GM21825 (cell line): ENCODE measurements at regions not wholly inside any gene's neighbourhood (a gene's known extent, or its start where the extent isn't known, plus 50 kb on each side); places are given as distances from the start of the nearest gene placed in this dataset.

Source experiments
- ATAC-seq: cut with Tn5 transposase; IDR thresholded peaks from one replicate; pipeline ENCODE4 v1.9.1; 2021; ENCODE audit warnings: mild to moderate bottlenecking, moderate library complexity; ENCODE audit not compliant: unreplicated experiment

GRCh38 chr5:61596265-61596664 lies 264.2 kb downstream of the ZSWIM6 start:
- ATAC-seq, result no peak

DNA sequence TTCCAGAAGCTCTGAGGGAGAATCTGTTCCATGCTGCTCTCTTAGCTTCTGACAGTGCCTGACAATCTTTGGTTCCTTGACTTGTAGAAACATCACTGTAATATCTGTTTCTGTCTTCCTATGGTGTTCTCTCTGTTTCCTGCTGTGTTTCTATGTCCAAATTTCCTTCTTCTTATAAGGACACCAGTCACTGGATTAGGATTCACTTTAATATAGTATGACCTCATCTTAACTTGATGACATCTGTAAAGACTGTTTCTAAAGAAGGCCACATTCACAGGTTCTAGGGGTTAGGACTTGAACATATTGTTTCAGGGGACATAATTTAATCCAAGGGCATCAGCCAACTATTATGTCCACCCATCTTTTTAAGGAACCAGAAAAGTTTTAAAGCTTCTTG lies 265.6 kb downstream of the ZSWIM6 start:
- no peak for ATAC-seq

GRCh38 chr5:61598126-61598525 lies 266.1 kb downstream of the ZSWIM6 start:
- ATAC-seq, result no peak

GRCh38 chr5:61599370-61600122 lies 267.5 kb downstream of the ZSWIM6 start:
- no peak for ATAC-seq

DNA sequence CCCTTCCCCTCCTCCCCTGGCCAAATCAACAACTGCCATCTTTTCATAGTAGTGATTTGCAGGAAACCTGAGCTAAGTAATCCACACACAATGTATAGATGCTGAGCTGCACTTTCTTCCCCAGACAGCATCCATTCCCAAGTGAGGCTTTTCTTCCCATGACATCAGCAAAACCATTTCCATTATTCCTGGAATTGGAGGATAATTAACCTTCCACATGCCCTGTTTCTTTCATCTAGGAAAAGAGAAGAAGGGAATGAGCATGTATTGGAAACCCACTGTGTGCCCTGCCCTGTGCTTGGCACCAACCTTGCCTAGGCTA lies 268.0 kb downstream of the ZSWIM6 start:
- no peak for ATAC-seq

GRCh38 chr5:61600945-61601511 lies 269.0 kb downstream of the ZSWIM6 start:
- no peak for ATAC-seq

- no peak for ATAC-seq
Observed at GRCh38 chr5:61603211-61603908, 271.3 kb downstream of the ZSWIM6 start.

DNA sequence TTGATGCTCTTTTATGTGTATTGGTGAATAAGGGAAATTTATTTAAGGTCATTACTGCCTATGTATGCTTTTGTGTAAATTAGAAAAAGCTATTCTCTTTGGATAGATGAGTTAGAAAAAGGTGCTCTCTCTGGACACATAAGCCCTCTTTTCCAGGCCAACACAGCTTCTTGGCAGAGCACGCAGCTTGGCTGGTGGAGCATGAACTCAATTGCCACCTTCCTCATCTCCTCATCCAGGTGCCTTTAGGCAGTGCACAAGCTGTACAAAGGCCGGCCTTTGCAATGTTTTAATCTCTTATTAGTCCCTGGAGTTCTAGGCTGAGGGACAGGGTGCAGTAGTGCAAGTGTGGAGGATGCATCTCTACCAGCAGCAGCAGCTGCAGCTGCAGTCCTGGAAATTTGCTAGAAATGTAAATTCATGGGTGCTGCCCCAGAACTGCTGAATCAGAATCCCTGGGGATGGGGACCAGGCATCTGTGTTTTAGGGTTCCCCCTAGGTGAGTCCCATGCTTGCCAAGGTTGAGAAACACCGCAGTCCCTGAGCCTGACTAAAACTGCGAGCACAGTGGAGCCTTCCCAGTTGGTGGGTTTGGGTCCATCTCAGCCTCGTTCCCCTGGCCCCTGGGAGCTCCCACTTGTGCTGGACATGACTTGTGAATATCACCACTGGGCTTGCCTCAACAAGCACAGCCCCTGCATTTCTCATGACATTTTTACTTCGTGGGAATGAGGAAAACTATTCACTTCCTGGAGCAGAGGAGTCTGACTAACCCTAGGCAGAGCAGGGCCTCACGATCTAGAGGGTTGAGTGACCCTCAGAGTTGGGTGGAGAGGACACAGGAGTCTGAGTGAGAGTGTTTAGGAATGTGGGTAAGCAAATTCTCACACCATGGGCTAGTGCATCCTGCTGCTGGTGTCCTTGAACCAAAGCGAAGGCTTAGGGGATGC lies 272.3 kb downstream of the ZSWIM6 start:
- ATAC-seq, result no peak

DNA sequence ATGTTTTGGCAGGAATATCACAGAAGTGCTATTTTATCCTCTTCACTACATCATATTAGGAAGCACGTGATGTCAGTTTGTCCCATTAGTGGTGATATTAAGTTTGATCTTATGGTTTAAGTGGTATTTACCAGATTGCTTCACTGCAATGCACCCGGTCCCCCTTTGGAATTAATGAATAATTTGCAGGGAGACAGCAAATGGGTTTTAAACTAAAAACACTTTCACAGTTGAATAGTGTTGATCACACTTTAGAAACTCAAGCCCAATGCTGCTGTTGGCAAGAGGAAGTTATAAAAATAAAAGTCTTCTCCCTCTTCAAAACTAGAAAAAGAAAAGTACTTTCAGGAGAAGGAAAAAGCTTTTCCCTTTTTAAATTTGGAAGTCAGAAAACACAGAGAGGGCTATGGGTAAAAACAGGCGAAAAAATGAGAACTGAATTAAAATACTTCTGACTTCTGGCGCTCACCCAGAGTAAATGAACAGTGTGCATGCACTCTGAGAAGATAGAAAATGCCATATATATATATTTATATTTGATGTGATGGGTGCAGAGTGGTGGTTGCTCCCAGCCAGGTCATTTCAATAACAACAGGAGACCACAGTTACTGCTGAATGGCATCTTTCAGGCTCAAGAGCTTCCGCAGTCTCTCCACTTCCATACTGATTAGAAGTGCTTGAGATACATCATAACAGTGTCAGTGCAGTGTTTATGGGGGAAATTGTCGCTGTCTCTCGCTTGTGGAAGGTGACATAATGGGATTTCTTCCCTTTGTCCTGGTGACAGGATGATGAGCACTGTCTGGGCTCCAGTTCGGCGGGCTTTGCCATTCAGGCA lies 278.0 kb downstream of the ZSWIM6 start:
- ATAC-seq, result no peak

- no peak for ATAC-seq
Observed at GRCh38 chr5:61610678-61611024, 278.6 kb downstream of the ZSWIM6 start.

DNA sequence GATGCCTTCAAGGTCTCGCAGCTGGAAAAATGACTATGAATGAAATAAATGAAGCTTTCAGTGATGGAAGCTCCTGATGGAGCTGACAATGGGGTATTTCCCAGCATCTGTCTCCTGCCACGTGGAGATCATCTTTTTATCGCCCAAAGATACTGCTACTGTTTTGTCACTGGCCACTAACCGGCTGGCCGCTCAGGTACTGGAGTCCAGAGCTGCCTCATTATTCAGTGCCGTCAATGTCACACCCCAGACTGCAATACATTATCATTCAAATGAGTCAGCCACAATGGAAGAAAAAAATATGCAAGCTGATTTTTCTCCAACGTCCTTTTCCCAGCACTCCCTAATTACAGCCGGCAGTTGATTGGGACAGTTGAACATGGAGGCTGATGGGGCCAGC lies 280.4 kb downstream of the ZSWIM6 start:
- no peak for ATAC-seq

DNA sequence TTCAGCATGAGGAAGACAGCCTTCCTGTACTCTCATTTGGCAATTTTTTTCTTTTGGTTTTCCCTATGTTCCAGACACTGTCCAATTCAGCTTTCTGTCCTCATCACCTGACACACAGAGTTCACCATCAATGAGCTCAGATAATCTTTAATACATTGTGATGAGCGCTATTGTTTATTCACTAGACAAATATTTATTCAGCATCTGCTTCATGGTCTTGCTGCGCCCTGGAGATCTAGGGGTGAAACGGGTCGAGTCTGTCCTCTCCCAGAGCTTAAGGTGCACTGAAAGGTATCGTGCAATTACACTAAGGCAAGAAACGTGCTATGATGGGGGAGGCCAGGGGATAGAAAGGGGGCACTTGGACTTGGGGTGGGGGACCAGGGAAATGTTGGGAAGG lies 281.6 kb downstream of the ZSWIM6 start:
- no peak for ATAC-seq

DNA sequence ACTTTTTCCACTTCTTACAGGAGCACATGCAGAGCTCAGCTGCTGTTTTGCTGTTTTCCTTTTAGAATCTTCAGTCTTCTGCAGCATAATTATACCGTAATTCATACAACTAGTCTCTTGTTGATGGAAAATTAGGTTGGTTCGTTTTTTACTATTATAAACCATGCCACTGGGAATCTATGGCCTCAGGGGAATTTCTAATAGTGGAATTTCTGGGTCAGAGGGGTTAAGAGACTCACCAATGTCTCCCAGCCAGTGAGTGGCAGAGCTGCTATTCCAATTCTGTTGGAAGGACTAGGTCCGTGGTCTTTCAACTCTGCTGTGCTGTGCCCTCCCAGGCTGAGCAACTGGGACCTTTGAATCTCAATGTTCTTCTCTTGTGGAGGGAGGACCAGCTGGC lies 282.5 kb downstream of the ZSWIM6 start:
- no peak for ATAC-seq

GRCh38 chr5:61617039-61617438 lies 285.0 kb downstream of the ZSWIM6 start:
- ATAC-seq, result no peak

- no peak for ATAC-seq
Observed at GRCh38 chr5:61617995-61618525, 286.0 kb downstream of the ZSWIM6 start.

DNA sequence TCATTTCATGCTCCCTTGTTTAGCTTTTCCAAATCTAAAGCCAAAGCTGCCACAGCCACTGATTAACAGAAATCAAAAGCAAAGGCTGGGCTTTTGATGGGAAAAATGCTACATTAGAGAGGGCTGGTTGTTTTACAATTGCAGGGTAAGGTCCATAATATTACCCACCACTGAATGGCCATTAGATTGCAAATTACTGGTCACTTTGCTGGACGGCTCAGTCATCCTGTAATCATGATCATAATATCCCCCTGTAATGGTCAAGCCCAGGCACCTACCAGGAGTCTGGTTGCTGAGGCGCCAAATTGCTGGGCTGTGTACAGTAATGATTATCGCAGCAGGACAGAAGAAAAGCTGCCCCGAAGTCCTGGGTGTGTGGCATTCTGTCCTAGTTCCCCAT lies 286.5 kb downstream of the ZSWIM6 start:
- ATAC-seq, result no peak

DNA sequence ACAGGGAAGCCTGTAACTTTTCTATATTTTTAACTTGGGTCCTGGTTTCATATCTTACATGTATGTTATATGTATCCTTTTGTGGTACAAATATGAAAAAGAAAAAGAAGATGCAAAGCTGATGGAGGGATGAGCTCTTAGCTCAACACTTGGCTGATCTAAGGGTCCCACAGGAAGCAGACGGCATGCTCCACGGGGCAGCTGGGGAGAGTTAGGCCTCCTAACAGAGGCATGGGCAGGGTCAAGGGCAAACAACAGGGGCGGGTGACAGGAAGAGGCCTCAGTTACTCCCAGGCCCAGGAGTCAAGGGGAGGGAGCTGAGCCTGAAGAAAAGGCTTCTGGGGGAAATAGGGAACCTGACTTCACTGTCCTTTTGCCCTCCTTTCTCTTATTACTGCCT lies 287.2 kb downstream of the ZSWIM6 start:
- ATAC-seq, result no peak

DNA sequence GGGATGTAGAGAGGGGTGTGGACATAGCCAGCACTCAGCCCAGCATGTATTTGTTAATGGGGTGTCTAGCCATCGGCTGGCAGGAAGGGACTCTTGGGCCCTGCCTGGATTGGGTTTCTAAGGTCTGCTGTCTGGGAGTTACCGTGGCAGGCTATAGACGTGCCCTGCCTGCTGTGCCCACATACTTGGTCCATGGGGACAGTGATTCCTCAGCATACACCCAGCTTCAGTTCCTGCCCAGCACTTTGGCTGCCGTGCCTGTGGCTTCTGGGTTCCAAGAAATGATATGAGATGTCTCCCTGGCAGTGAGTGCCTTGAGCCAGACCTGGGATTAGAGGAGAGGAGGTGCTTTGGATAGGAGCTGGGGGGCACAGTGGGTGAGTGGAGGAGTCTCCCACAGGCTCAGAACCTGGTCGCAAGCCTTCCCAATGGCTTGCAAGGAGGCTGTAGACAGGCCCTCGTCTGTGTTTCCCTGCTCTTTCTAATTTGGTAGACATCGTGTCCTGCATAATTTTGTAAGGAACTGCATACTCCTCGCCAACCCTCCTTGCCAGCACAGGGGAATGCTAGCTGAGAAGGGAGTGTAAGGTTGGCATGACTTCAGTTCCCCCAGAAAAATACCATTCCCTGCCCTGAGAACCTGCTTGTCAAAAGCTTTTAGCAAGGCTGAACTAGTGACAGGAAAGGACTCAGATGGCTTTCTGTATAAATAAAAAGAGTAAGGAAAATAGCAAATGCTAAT lies 287.9 kb downstream of the ZSWIM6 start:
- ATAC-seq, result no peak

DNA sequence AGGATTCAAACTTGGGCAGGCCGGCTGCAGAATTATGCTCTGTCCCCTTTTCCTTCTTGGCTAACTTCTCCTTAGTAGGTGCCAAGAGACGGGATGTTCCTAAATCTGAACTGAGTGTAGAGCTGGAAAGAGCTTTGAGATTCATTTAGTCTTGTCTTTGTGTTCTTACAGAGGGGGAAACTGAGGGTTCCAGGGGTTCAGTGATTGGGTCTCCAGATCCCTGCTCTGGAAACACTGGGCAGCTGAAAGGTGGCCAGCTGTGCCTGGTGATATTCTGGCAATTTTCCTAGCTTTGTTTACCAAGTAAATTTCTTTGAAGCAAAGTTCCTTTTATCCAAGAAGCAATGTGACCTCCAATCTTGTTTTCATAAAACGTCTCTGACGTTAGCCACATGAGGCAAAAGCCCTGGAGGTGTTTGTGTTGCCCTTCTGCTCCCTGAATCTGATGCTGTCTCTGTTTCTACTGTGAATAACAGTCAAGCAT lies 288.7 kb downstream of the ZSWIM6 start:
- ATAC-seq, result no peak
